ENCODE measurements at regions not wholly inside any gene's neighbourhood (a gene's known extent, or its start where the extent isn't known, plus 50 kb on each side); places are given as distances from the start of the nearest gene placed in this dataset.

GRCh38 chr5:148746826-148747535, 79.4 kb upstream of the ADRB2 start:
- no peak for TF ChIP-seq MAX (IDR thresholded peaks at IDR 0.05; ENCODE audit: insufficient read depth, insufficient read length)
- TF ChIP-seq JUN (IDR thresholded peaks at IDR 0.05; ENCODE audit: borderline replicate concordance, insufficient read depth, insufficient read length, low read depth) = no peak
- no peak for TF ChIP-seq MYC (IDR thresholded peaks at IDR 0.05; ENCODE audit: low read depth, low read length)
- TF ChIP-seq POLR2A (IDR thresholded peaks at IDR 0.05; ENCODE audit: low read depth, low read length) = no peak
- no peak for TF ChIP-seq EZH2 (IDR thresholded peaks at IDR 0.05; ENCODE audit: borderline replicate concordance, low read depth, low read length, severe bottlenecking)
- no peak for TF ChIP-seq FOS (IDR thresholded peaks at IDR 0.05; ENCODE audit: borderline replicate concordance, insufficient read depth, low read length)
- no peak for TF ChIP-seq GATA2 (IDR thresholded peaks at IDR 0.05; ENCODE audit: insufficient read depth, insufficient read length, low read depth, low read length)
- no peak for TF ChIP-seq POLR2AphosphoS5 (IDR thresholded peaks at IDR 0.05; ENCODE audit: insufficient read depth, low read depth, low read length)
- TF ChIP-seq CTCF (IDR thresholded peaks at IDR 0.05; ENCODE audit: extremely low read depth in 1 of 2, insufficient read depth in 1 of 2, low read depth in 1 of 2, low read length in 2 of 2) = no peak
- Histone ChIP-seq H3K4me1 (ENCODE audit: control insufficient read depth, extremely low read depth, insufficient read depth, low read length) (no peaks in the 10 kb centered on the region), H3K27ac (ENCODE audit: insufficient read depth, low read depth, low read length) (no peak overlapping the region), H3K9me1 (replicated peaks; ENCODE audit: control insufficient read depth, extremely low read depth, insufficient read depth, low read length) (no peaks in the 10 kb centered on the region), H2AFZ (ENCODE audit: low read depth, low read length) (no peak overlapping the region), H3K36me3 (ENCODE audit: control insufficient read depth in 2 of 2, extremely low read depth in 1 of 2, insufficient read depth in 2 of 2, low read length in 2 of 2) (no peaks in the 10 kb centered on the region), H3K27me3 (ENCODE audit: control insufficient read depth in 2 of 2, insufficient read depth in 2 of 2, low read length in 2 of 2) (no peaks in the 10 kb centered on the region), H3K4me3 (replicated peaks in 1 of 3; ENCODE audit: insufficient read depth in 1 of 3, low read depth in 1 of 3, low read length in 3 of 3) (no peak overlapping the region), H3K9me3 (replicated peaks; ENCODE audit: control insufficient read depth, insufficient read depth, low read length) (no peaks in the 10 kb centered on the region), H3K4me2 (ENCODE audit: insufficient read depth, low read length) (no peak overlapping the region), H3K9ac (replicated peaks; ENCODE audit: extremely low read depth, insufficient read depth, low read length) (no peak overlapping the region), H3K79me2 (ENCODE audit: control insufficient read depth, insufficient read depth, low read length) (no peaks in the 10 kb centered on the region), H4K20me1 (replicated peaks; ENCODE audit: control insufficient read depth, extremely low read depth, insufficient read depth, low read length) (no peaks in the 10 kb centered on the region)
- ChIA-PET CTCF (interaction anchor here (0.7 to 2.3 kb wide), 13 partner anchors 14 to 367 kb away, joined by 3 to 15 read pairs (median 4); no protein-coding TSS in a partner anchor), POLR2A (interaction anchor here (0.6 kb wide), 1 partner anchor 601 kb away, joined by 4 read pairs; no protein-coding TSS in a partner anchor)
- intact Hi-C loops (cut with micrococcal nuclease) = no loop called here
- dilution Hi-C loops (cut with MboI; ENCODE audit: extremely low pct_ligation_motif_present, low sequenced_read_pairs) = loop anchor here (25.0 kb wide), 1 partner anchor 365 kb away; no protein-coding TSS in a partner anchor
- peak; percentile 45 for DNase-seq (ENCODE audit: low read depth, low spot score)
- no TSS peak for BruUV-seq (replicated peaks)
- no peak for FAIRE-seq
